ENCODE measurements at regions not wholly inside any gene's neighbourhood (a gene's known extent, or its start where the extent isn't known, plus 50 kb on each side); places are given as distances from the start of the nearest gene placed in this dataset.

DNA sequence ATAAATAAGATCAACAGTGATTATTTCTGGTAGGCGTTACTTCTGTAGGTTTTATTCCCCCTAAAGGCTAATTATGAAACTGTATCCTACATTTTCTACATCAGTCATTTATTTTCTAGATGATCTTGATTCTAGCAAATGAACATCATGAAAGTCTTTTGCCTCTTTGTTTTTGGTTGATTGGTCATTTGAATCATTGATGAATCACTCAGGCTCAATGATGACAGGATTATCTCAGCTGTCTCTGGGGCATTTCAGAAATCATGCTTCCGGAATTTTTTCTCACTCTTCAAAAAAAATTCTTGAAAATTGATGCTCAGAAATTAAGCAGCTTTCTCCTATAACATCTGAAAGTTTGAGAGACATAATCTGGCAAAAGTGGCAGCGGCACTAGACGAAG, 298.9 kb upstream of the TCF4 start:
- TF ChIP-seq, protein P1, sequence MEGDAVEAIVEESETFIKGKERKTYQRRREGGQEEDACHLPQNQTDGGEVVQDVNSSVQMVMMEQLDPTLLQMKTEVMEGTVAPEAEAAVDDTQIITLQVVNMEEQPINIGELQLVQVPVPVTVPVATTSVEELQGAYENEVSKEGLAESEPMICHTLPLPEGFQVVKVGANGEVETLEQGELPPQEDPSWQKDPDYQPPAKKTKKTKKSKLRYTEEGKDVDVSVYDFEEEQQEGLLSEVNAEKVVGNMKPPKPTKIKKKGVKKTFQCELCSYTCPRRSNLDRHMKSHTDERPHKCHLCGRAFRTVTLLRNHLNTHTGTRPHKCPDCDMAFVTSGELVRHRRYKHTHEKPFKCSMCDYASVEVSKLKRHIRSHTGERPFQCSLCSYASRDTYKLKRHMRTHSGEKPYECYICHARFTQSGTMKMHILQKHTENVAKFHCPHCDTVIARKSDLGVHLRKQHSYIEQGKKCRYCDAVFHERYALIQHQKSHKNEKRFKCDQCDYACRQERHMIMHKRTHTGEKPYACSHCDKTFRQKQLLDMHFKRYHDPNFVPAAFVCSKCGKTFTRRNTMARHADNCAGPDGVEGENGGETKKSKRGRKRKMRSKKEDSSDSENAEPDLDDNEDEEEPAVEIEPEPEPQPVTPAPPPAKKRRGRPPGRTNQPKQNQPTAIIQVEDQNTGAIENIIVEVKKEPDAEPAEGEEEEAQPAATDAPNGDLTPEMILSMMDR (IDR thresholded peaks at IDR 0.05; ENCODE audit: insufficient read depth, low read depth, low read length) = no peak
- TF ChIP-seq EZH2 (IDR thresholded peaks at IDR 0.05; ENCODE audit: insufficient read depth, low read length) = no peak
